ENCODE measurements at regions not wholly inside any gene's neighbourhood (a gene's known extent, or its start where the extent isn't known, plus 50 kb on each side); places are given as distances from the start of the nearest gene placed in this dataset.

DNA sequence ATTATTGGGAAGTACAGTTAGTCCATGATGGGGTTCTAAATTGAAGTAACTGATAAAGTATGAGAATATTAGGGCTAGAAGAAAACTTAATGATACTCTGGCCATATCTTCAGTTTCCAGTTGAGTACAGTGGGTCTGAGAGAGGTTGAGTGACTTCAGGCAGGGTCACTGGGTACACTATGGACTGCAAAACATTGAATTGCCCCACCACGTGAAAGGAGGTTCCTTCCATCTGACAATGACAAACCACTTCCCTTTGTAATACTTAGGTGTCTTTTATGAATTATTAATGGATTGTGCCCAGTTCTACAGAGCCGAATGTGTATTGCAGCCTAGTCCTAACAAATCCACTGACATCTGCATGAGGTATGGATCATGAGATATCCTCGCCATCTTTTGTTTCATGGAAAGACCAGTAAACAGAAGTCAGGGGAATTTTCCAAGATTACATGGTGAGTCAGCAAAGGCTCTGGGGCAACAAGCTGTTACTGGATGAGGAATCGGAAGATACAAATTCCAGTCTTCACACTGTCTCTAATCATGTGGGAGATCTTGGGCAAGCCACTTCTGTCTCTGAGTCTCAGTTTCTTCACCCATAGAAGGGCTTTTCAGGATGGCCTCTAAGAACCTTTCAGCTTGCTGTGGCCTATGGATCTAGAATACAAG, 66.5 kb upstream of the BCL6 start:
- no peak for TF ChIP-seq POLR2AphosphoS5 (IDR thresholded peaks at IDR 0.05; ENCODE audit: low read depth, low read length)
- TF ChIP-seq FOXP2 (optimal IDR thresholded peaks at IDR 0.05; ENCODE audit: borderline replicate concordance, extremely low read depth, extremely low read length, insufficient read depth): no peak
- no peak for TF ChIP-seq TAF1 (IDR thresholded peaks at IDR 0.05; ENCODE audit: borderline replicate concordance, insufficient read depth, low read length)
- no peak for TF ChIP-seq SIN3A (IDR thresholded peaks at IDR 0.05; ENCODE audit: borderline replicate concordance, insufficient read depth, low read length)
- no peak for TF ChIP-seq REST (IDR thresholded peaks at IDR 0.05; ENCODE audit: insufficient read depth in 1 of 2, low read depth in 2 of 2, low read length in 2 of 2)

DNA sequence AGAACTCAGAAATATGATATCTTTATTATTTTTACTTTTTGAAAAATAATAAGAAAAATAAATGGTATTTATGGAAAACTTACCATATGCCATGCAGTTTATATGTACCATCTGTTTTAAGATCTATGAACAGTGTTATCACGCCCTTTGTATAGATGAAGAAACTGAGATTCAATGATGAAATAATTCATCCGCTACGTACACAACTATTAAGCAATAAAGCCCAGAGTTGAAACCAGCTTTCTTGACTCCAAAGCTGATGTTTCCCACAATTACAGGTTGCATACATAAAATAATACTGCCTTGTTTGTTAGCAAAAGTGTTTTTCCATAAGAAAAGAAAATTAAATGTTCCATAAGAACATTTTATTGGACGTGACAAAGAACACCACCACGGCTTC, 67.2 kb upstream of the BCL6 start:
- TF ChIP-seq FOXP2 (optimal IDR thresholded peaks at IDR 0.05; ENCODE audit: borderline replicate concordance, extremely low read depth, extremely low read length, insufficient read depth) (no peak), POLR2AphosphoS5 (IDR thresholded peaks at IDR 0.05; ENCODE audit: low read depth, low read length) (no peak), REST (IDR thresholded peaks at IDR 0.05; ENCODE audit: insufficient read depth in 1 of 2, low read depth in 2 of 2, low read length in 2 of 2) (no peak), SIN3A (IDR thresholded peaks at IDR 0.05; ENCODE audit: borderline replicate concordance, insufficient read depth, low read length) (no peak), TAF1 (IDR thresholded peaks at IDR 0.05; ENCODE audit: borderline replicate concordance, insufficient read depth, low read length) (no peak)

DNA sequence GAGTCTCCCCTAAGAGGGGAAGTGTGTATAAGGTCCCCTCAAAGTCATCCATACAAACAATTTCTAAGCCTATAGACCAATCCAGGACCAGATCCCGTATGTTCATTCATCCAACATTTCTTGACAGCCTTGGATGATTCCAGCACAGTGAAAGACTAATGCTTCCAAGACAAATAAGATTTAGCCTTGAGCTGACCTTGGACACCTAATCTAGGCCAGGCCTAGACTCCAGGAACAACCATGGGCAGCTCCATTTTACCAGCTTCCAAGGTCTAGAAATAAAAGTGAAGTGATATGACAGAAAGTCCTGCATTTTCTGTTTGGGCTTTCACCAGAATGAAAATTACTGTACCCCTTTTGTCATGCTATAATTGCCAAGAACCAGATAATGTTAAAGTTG, 67.9 kb upstream of the BCL6 start:
- no peak for TF ChIP-seq TAF1 (IDR thresholded peaks at IDR 0.05; ENCODE audit: borderline replicate concordance, insufficient read depth, low read length)
- no peak for TF ChIP-seq FOXP2 (optimal IDR thresholded peaks at IDR 0.05; ENCODE audit: borderline replicate concordance, extremely low read depth, extremely low read length, insufficient read depth)
- no peak for TF ChIP-seq REST (IDR thresholded peaks at IDR 0.05; ENCODE audit: insufficient read depth in 1 of 2, low read depth in 2 of 2, low read length in 2 of 2)
- no peak for TF ChIP-seq SIN3A (IDR thresholded peaks at IDR 0.05; ENCODE audit: borderline replicate concordance, insufficient read depth, low read length)
- no peak for TF ChIP-seq POLR2AphosphoS5 (IDR thresholded peaks at IDR 0.05; ENCODE audit: low read depth, low read length)

DNA sequence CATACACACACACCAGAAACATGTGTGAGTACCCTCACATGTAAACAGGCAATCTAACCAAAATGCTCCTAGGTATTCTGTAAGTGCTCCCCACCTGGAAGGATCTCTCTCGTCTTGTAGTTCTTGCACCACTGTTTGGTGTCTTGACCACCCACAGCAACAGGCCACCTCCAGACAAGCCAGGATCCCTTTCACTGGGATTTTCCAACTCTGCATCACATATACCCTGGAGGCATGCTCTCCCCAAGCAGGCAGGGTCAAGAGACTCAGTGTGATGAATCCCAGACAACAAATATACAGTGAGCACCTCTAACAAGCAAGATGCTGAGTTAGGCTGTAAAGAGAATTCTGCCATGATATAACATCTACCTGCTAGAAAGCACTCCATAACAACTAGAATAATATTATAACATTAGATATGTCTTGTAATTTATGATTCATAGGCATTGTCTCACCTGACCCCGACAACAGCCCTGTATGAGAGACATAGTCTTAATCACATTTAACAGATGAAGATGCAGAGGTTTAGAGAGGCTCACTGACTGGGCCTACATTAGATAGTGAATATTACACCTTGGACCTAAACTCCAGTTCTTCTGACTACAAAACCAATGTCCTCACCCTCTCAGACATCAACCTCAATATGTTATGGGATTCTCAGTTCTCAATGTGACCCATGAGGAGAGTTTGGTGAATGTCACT, 76.5 kb upstream of the BCL6 start:
- no peak for TF ChIP-seq FOXP2 (optimal IDR thresholded peaks at IDR 0.05; ENCODE audit: borderline replicate concordance, extremely low read depth, extremely low read length, insufficient read depth)
- no peak for TF ChIP-seq TAF1 (IDR thresholded peaks at IDR 0.05; ENCODE audit: borderline replicate concordance, insufficient read depth, low read length)
- TF ChIP-seq POLR2AphosphoS5 (IDR thresholded peaks at IDR 0.05; ENCODE audit: low read depth, low read length): no peak
- no peak for TF ChIP-seq REST (IDR thresholded peaks at IDR 0.05; ENCODE audit: insufficient read depth in 1 of 2, low read depth in 2 of 2, low read length in 2 of 2)
- TF ChIP-seq SIN3A (IDR thresholded peaks at IDR 0.05; ENCODE audit: borderline replicate concordance, insufficient read depth, low read length): no peak

Data from PFSK-1 (cell line).